ENCODE measurements at regions not wholly inside any gene's neighbourhood (a gene's known extent, or its start where the extent isn't known, plus 50 kb on each side); places are given as distances from the start of the nearest gene placed in this dataset.

DNA sequence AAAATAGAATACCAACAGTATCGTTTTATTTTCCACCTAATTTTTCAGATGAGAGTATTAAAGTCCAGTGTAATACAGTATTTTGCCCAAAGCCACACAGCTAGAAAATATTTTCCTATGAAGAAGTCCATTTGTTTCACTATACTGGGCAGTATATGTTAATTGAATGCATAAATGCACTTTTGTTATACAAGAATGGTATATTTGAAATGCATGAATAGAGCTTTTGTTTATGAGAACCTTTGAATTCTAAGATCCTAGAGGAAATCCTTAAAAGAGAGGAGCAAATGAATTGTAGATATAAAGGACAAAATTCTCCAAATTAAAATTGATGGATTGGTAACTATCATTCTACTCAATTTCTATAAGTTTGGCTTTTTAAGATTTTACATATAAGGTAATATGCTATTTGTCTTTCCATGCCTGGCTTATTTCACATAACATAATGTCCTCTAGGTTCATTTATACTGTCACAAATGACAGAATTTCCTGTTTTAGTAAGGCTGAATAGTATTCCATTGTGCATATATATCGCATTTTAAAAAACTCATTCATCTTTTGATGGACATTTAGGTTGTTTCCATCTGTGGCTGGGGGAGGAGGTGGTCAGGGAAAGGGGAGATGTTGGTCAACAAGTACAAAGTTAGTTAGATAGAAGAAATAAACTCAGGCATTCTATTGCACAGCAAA lies 136.6 kb upstream of the DCN start:
- no peaks in the 10 kb centered on the region for H3K27me3 ChIP-seq
- no peak for TF ChIP-seq CTCF (IDR thresholded peaks at IDR 0.05)
- H3K4me3 ChIP-seq: no peak overlapping the region
- DNase-seq (no peak), ATAC-seq (no peak), FAIRE-seq (no peak)
- intact Hi-C loops (cut with DNase I): no loop called here
- no peaks in the 10 kb centered on the region for H3K9me3 ChIP-seq
- no peak overlapping the region for H3K27ac ChIP-seq
- H3K36me3 ChIP-seq: no peaks in the 10 kb centered on the region
- WGBS, 2 donors: 68 to 82% methylated on average over 2 of the region's 2 CpGs
- H3K4me1 ChIP-seq: no peaks in the 10 kb centered on the region

- peak; percentile 79 for FAIRE-seq
- H3K4me3 ChIP-seq: no peak overlapping the region
- no peaks in the 10 kb centered on the region for H3K4me1 ChIP-seq
- no peaks in the 10 kb centered on the region for H3K27me3 ChIP-seq
- ATAC-seq: no peak
- H3K9me3 ChIP-seq: no peaks in the 10 kb centered on the region
- intact Hi-C loops (cut with DNase I): no loop called here
- DNase-seq: no peak
- TF ChIP-seq CTCF (IDR thresholded peaks at IDR 0.05): no peak
- WGBS, 2 donors: 41 to 43% methylated on average over 3 of the region's 3 CpGs
- H3K36me3 ChIP-seq: no peaks in the 10 kb centered on the region
- no peak overlapping the region for H3K27ac ChIP-seq
Measured at GRCh38 chr12:91317306-91317705, 134.7 kb upstream of the DCN start.

- no peak for TF ChIP-seq CTCF (IDR thresholded peaks at IDR 0.05)
- H3K27ac ChIP-seq: no peak overlapping the region
- H3K4me3 ChIP-seq: no peak overlapping the region
- H3K9me3 ChIP-seq: no peaks in the 10 kb centered on the region
- DNase-seq (no peak), ATAC-seq (no peak), FAIRE-seq (no peak)
- H3K4me1 ChIP-seq: no peaks in the 10 kb centered on the region
- WGBS, 2 donors: 61 to 64% methylated on average over 2 of the region's 2 CpGs
- no peaks in the 10 kb centered on the region for H3K27me3 ChIP-seq
- intact Hi-C loops (cut with DNase I): no loop called here
- no peaks in the 10 kb centered on the region for H3K36me3 ChIP-seq
Measured at GRCh38 chr12:91316907-91317269, 134.3 kb upstream of the DCN start.

GRCh38 chr12:91316161-91316906 lies 133.7 kb upstream of the DCN start:
- no peak for TF ChIP-seq CTCF (IDR thresholded peaks at IDR 0.05)
- Histone ChIP-seq H3K36me3 (no peaks in the 10 kb centered on the region), H3K9me3 (no peaks in the 10 kb centered on the region), H3K4me3 (no peak overlapping the region), H3K27me3 (no peaks in the 10 kb centered on the region), H3K4me1 (no peaks in the 10 kb centered on the region), H3K27ac (no peak overlapping the region)
- FAIRE-seq (no peak), ATAC-seq (no peak), DNase-seq (no peak)
- intact Hi-C loops (cut with DNase I): no loop called here
- WGBS, 2 donors: 89 to 92% methylated on average over 1 of the region's 1 CpG

DNA sequence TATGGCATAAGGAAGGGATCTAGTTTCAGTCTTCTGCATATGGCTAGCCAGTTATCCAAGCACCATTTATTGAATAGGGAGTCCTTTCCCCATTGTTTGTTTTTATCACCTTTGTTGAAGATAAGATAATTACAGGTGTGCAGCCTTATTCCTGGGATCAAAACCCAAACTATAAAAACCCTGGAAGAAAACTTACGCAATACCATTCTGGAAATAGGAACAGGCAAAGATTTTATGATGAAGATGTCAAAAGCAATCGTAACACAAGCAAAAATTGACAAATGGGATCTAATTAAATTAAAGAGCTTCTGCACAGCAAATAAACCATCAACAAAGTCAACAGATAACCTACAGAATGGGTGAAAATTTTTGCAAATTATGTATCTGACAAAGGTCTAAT lies 128.5 kb upstream of the DCN start:
- FAIRE-seq: no peak

More for the DNA sequence above, 128.5 kb upstream of the DCN start:
- H3K4me1 ChIP-seq: no peaks in the 10 kb centered on the region
- 67 to 70% methylated on average over 2 of the region's 2 CpGs for WGBS, 2 donors
- no peak overlapping the region for H3K27ac ChIP-seq
- TF ChIP-seq CTCF (IDR thresholded peaks at IDR 0.05): no peak
- no peak for DNase-seq
- no peaks in the 10 kb centered on the region for H3K36me3 ChIP-seq
- intact Hi-C loops (cut with DNase I): no loop called here
- H3K9me3 ChIP-seq: no peaks in the 10 kb centered on the region
- H3K27me3 ChIP-seq: no peaks in the 10 kb centered on the region
- no peak overlapping the region for H3K4me3 ChIP-seq
- no peak for ATAC-seq

Measured in pancreas (tissue), 10 donors.